Mucosa of rectum (tissue), 2 donors: ENCODE measurements at regions not wholly inside any gene's neighbourhood (a gene's known extent, or its start where the extent isn't known, plus 50 kb on each side); places are given as distances from the start of the nearest gene placed in this dataset.

Source experiments
- H3K27ac ChIP-seq, 2 donors: one replicate each; pipeline ENCODE4 v1.7.0; 2013; ENCODE audit warnings: inconsistent platforms in 2 of 2, low read depth in 2 of 2, low read length in 2 of 2
- H3K27me3 ChIP-seq, 2 donors: one replicate each; pipeline ENCODE4 v1.7.0; 2013; ENCODE audit warnings: low read length in 2 of 2; ENCODE audit not compliant: control insufficient read depth in 2 of 2, insufficient read depth in 2 of 2
- H3K36me3 ChIP-seq, 2 donors: one replicate each; pipeline ENCODE4 v1.7.0; 2013; ENCODE audit warnings: low read length in 2 of 2; ENCODE audit not compliant: control insufficient read depth in 2 of 2, insufficient read depth in 2 of 2
- H3K4me1 ChIP-seq, 2 donors: one replicate each; pipeline ENCODE4 v1.7.0; 2013; ENCODE audit warnings: low read length in 2 of 2, mild to moderate bottlenecking in 1 of 2; ENCODE audit not compliant: control insufficient read depth in 2 of 2, insufficient read depth in 2 of 2
- H3K4me3 ChIP-seq, 2 donors: one replicate each; pipeline ENCODE4 v1.7.0; 2013; ENCODE audit warnings: low read length in 2 of 2
- H3K9ac ChIP-seq, 2 donors: one replicate each; pipeline ENCODE4 v1.7.0; 2013; ENCODE audit warnings: low read length in 2 of 2, low read depth in 1 of 2, mild to moderate bottlenecking in 1 of 2
- H3K9me3 ChIP-seq, 2 donors: one replicate each; pipeline ENCODE4 v1.7.0; 2013; ENCODE audit warnings: low read length in 2 of 2; ENCODE audit not compliant: control insufficient read depth in 2 of 2
- donor health status: healthy.
- donor health status: Normal muscosa, but diverticular disease.

DNA sequence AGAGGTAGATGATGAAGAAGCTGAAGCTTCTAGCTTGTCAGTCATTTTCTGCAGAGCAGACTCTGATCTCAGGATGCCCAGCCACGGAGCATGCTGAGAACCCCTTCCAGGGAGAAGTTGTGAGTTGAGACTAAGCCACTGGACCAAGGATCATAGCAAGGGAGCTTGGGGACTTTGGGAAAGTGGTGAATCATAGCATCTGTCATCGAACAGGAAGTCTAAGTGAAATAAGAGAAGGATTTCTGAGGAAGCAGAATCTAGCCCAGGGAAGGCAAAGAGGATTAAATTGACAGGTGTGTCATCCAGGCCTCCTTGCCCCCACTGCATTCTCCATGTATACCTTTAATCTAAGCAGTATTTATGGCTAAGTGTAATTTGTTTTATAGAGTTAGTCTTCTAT is 71.8 kb upstream of the TMEM108 start:
- no peaks in the 10 kb centered on the region for H3K27me3 ChIP-seq
- H3K4me1 ChIP-seq, result no peaks in the 10 kb centered on the region
- no peaks in the 10 kb centered on the region for H3K36me3 ChIP-seq
- H3K9me3 ChIP-seq, result no peaks in the 10 kb centered on the region
- H3K27ac ChIP-seq, result no peak overlapping the region
- H3K4me3 ChIP-seq, result no peak overlapping the region
- H3K9ac ChIP-seq, result no peak overlapping the region

DNA sequence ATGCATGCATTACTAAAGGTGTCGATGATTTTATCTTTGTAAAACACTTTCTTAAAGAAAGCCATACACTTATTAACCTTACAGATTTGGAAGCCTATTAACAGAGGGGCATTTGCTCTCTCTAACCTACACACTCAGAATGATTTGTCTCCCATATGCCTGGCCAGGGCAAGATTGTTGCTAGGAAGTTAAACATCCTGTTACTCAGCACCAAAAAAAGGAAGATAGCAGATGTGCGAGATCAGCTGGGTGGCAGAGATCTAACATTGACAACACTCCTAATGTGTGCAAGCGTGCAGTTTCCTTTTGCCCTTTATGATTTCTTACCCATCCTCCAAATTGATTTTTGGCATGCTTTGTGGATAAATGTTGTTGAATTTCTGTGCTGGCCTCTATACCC is 73.9 kb upstream of the TMEM108 start:
- H3K27me3 ChIP-seq, result no peaks in the 10 kb centered on the region
- H3K9ac ChIP-seq, result no peak overlapping the region
- no peaks in the 10 kb centered on the region for H3K4me1 ChIP-seq
- H3K27ac ChIP-seq, result no peak overlapping the region
- H3K4me3 ChIP-seq, result no peak overlapping the region
- no peaks in the 10 kb centered on the region for H3K36me3 ChIP-seq
- no peaks in the 10 kb centered on the region for H3K9me3 ChIP-seq

DNA sequence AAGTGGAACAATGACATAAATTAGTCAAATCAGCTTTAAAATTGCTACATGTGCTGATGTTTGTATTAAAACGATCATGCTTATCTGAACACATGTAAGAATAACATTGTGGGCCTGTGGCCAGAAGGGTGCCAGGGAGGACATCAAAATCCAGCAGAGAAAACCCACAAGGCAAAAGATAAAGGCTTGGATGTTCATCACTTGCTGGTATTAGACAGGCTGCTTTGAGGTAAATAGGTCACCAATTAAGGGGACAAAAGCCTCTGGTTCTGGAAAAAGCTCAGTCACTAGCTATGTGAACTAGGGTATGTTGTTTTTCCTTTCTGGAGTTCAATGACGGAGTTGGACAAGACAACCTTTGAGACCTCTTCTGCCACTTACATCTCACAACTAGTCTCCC is 74.4 kb upstream of the TMEM108 start:
- no peak overlapping the region for H3K4me3 ChIP-seq
- H3K9ac ChIP-seq, result no peak overlapping the region
- no peaks in the 10 kb centered on the region for H3K4me1 ChIP-seq
- no peak overlapping the region for H3K27ac ChIP-seq
- H3K9me3 ChIP-seq, result no peaks in the 10 kb centered on the region
- H3K36me3 ChIP-seq, result no peaks in the 10 kb centered on the region
- H3K27me3 ChIP-seq, result no peaks in the 10 kb centered on the region

GRCh38 chr3:132961991-132962390 is 76.2 kb upstream of the TMEM108 start:
- Histone ChIP-seq H3K4me1 (no peaks in the 10 kb centered on the region), H3K9me3 (no peaks in the 10 kb centered on the region), H3K27ac (no peak overlapping the region), H3K36me3 (no peaks in the 10 kb centered on the region), H3K4me3 (no peak overlapping the region), H3K9ac (no peak overlapping the region), H3K27me3 (no peaks in the 10 kb centered on the region)

DNA sequence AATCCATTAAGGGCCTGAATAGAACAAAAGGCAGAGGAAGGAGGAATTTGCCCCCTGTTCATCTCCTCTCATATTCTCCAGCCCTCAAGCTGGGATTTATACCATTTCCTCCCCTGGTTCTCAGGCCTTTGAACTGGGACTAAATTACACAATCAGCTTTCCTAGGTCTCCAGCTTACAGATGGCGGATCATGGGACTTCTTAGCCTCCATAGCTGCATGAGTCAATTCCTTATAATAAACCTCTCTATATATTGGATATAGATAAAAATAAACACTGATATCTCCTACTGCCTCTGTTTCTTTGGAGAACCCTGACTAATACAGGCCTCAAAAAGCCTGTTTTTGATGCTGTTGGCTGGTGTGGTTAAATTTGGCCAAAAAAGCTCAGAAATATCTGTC is 84.5 kb upstream of the TMEM108 start:
- no peak overlapping the region for H3K27ac ChIP-seq
- H3K27me3 ChIP-seq, result no peaks in the 10 kb centered on the region
- H3K9me3 ChIP-seq, result no peaks in the 10 kb centered on the region
- H3K36me3 ChIP-seq, result no peaks in the 10 kb centered on the region
- no peak overlapping the region for H3K4me3 ChIP-seq
- no peaks in the 10 kb centered on the region for H3K4me1 ChIP-seq
- H3K9ac ChIP-seq, result no peak overlapping the region

DNA sequence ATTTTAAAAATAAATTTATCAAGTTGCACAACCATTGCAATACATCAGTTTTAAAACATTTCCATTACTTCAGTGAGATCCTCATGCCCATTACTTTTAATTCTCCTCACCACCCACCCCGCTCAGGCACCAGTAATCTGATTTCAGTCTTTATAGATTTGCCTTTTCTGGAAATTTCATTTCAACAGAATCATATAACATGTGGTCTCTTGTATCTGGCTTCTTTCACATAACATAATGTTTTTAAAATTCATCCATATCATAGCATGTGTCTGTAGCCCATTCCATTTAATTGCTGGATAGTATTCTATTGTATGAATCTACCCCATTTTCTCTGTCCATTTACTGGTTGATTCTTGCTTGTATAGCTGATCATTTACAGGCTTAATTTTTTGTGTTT is 110.3 kb upstream of the TMEM108 start:
- no peaks in the 10 kb centered on the region for H3K9me3 ChIP-seq
- H3K4me3 ChIP-seq, result no peak overlapping the region
- no peak overlapping the region for H3K9ac ChIP-seq
- no peaks in the 10 kb centered on the region for H3K4me1 ChIP-seq
- no peaks in the 10 kb centered on the region for H3K27me3 ChIP-seq
- H3K36me3 ChIP-seq, result no peaks in the 10 kb centered on the region
- no peak overlapping the region for H3K27ac ChIP-seq

- Histone ChIP-seq H3K9ac (no peak overlapping the region), H3K4me1 (no peaks in the 10 kb centered on the region), H3K36me3 (no peaks in the 10 kb centered on the region), H3K27ac (no peak overlapping the region), H3K4me3 (no peak overlapping the region), H3K27me3 (no peaks in the 10 kb centered on the region), H3K9me3 (no peaks in the 10 kb centered on the region)
Measured at GRCh38 chr3:132926098-132926497, 112.1 kb upstream of the TMEM108 start.

DNA sequence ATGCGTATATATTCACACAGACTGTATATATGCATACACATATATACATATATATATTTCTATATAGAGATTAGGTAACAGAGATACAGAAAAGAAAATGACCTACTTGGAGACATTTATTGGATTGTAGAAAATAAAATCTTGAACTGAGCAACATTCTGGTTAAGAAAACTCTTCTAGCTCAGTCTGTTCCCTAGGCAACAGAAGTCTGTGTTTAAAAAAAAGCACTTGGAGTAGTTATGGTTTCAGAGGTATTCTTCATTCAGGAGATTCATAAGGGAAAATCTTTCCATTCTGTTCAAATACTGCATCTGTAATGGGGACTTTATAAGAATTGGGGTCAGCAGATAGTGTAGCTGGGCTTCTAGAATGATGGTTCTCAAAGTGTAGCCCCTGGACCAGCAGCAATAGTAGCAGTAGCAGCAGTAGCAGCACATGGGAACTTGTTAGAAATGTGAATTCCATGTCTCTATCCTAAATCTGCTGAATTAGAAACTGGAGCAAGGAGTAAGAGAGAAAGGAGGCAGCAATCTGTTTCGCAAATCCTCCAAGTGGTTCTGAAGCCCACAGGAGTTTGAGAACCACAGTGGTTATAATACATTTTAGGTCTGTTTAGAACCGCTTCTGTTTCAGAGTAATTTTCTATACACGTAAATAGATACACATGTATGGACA is 112.8 kb upstream of the TMEM108 start:
- Histone ChIP-seq H3K36me3 (no peaks in the 10 kb centered on the region), H3K4me1 (no peaks in the 10 kb centered on the region), H3K9ac (no peak overlapping the region), H3K4me3 (no peak overlapping the region), H3K27ac (no peak overlapping the region), H3K9me3 (no peaks in the 10 kb centered on the region), H3K27me3 (no peaks in the 10 kb centered on the region)

DNA sequence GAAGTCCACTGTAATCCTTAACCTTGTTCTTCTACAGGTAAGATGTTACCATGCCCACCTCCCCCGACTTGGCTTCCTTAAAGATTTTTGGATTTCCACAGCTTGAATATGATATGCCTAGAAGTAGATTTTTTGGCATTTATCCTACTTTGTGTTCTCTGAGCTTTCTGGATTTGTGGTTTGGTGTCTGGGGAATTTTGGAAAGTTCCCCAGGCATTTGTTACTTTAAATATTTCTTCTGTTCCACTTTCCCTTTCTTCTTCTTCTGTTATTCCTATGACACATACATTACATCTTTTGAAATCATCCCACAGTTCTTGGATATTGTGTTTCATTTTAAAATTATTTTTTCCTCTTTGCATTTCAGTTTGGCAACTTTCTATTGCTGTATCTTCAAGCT is 122.1 kb upstream of the TMEM108 start:
- Histone ChIP-seq H3K4me3 (no peak overlapping the region), H3K27me3 (no peaks in the 10 kb centered on the region), H3K9ac (no peak overlapping the region), H3K4me1 (no peaks in the 10 kb centered on the region), H3K9me3 (no peaks in the 10 kb centered on the region), H3K27ac (no peak overlapping the region), H3K36me3 (no peaks in the 10 kb centered on the region)

DNA sequence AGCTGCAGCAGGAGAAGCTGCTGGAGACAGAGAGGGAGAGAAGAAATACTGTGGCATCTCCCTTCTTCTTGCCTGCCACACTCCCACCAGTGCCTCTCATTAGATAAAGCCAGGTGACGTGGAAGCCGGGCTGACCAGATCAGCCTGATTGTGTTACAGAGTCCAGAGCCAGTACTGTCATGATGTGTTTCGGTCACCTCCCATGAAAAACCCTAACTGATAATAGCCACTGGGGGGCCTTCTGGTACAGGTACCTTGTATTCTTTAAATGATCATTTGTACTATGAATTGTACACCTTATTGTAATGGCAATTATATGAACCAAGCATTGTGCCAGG is 125.8 kb upstream of the TMEM108 start:
- Histone ChIP-seq H3K36me3 (no peaks in the 10 kb centered on the region), H3K27ac (no peak overlapping the region), H3K4me1 (no peaks in the 10 kb centered on the region), H3K4me3 (no peak overlapping the region), H3K9ac (no peak overlapping the region), H3K9me3 (no peaks in the 10 kb centered on the region), H3K27me3 (no peaks in the 10 kb centered on the region)
